Mesendoderm (in vitro differentiated cells): ENCODE measurements at regions not wholly inside any gene's neighbourhood (a gene's known extent, or its start where the extent isn't known, plus 50 kb on each side); places are given as distances from the start of the nearest gene placed in this dataset. TPM values are rescaled to one million over a fixed set of nuclear protein-coding genes. Genes with fewer than 3 reads are reported as not detected.

Experiments used
- DNase-seq: peaks from one replicate; pipeline ENCODE4 v3.0.0; 2013
- H2AK5ac ChIP-seq: 2 replicates; pipeline ENCODE4 v1.6.1; 2013; ENCODE audit warnings: low read length, inconsistent platforms
- H2BK120ac ChIP-seq: 2 replicates; pipeline ENCODE4 v1.6.1; 2013; ENCODE audit warnings: low read depth, mild to moderate bottlenecking, low read length, moderate library complexity, mixed read lengths
- H2BK15ac ChIP-seq: replicated peaks from 2 replicates; pipeline ENCODE4 v1.6.1; 2013; ENCODE audit warnings: low read depth, mild to moderate bottlenecking, moderate library complexity
- H2BK5ac ChIP-seq: 2 replicates; pipeline ENCODE4 v1.6.1; 2013; ENCODE audit warnings: low read length, inconsistent platforms
- H3K18ac ChIP-seq: 2 replicates; pipeline ENCODE4 v1.6.1; 2013; ENCODE audit warnings: mild to moderate bottlenecking, low read length, mixed read lengths
- H3K23ac ChIP-seq: one replicate; pipeline ENCODE4 v1.6.1; 2013; ENCODE audit warnings: low read length
- H3K27ac ChIP-seq: 2 replicates; pipeline ENCODE4 v1.5.1; 2013; ENCODE audit warnings: low read depth, mild to moderate bottlenecking, inconsistent platforms, low read length, moderate library complexity
- H3K27me3 ChIP-seq: 2 replicates; pipeline ENCODE4 v1.6.1; 2013; ENCODE audit warnings: low read length, control low read depth, mild to moderate bottlenecking, inconsistent platforms; ENCODE audit not compliant: insufficient read depth, poor library complexity
- H3K36me3 ChIP-seq: 2 replicates; pipeline ENCODE4 v1.6.1; 2013; ENCODE audit warnings: low read length, inconsistent platforms; ENCODE audit not compliant: control insufficient read depth, insufficient read depth
- H3K4ac ChIP-seq: one replicate; pipeline ENCODE4 v1.6.1; 2013; ENCODE audit warnings: low read depth, mild to moderate bottlenecking, low read length, moderate library complexity
- H3K4me1 ChIP-seq: 2 replicates; pipeline ENCODE4 v1.6.1; 2013; ENCODE audit warnings: low read depth, low read length, inconsistent platforms; ENCODE audit not compliant: control insufficient read depth
- H3K4me2 ChIP-seq: 2 replicates; pipeline ENCODE4 v1.6.1; 2013; ENCODE audit warnings: low read length
- H3K4me3 ChIP-seq: 2 replicates; pipeline ENCODE4 v1.5.1; 2013; ENCODE audit warnings: mild to moderate bottlenecking, low read length
- H3K56ac ChIP-seq: one replicate; pipeline ENCODE4 v1.6.1; 2013; ENCODE audit warnings: low read length
- H3K79me1 ChIP-seq: 2 replicates; pipeline ENCODE4 v1.6.1; 2013; ENCODE audit warnings: low read length, inconsistent platforms
- H3K79me2 ChIP-seq: 2 replicates; pipeline ENCODE4 v1.6.1; 2013; ENCODE audit warnings: mild to moderate bottlenecking, low read length; ENCODE audit not compliant: control insufficient read depth, insufficient read depth
- H3K9ac ChIP-seq: 2 replicates; pipeline ENCODE4 v1.6.1; 2013; ENCODE audit warnings: low read length, inconsistent platforms
- H4K5ac ChIP-seq: one replicate; pipeline ENCODE4 v1.6.1; 2013; ENCODE audit warnings: low read length
- H4K8ac ChIP-seq: one replicate; pipeline ENCODE4 v1.6.1; 2013; ENCODE audit warnings: low read depth, mild to moderate bottlenecking, control low read depth, low read length, moderate library complexity
- WGBS: extraction: QIAGEN DNeasy Blood & Tissue Kit; methylation state at CpG from one replicate; pipeline ENCODE4 v1.1.7; 2013; ENCODE audit warnings: low lambda C conversion rate, missing lambda C conversion rate; ENCODE audit not compliant: insufficient coverage; ENCODE audit errors: extremely low coverage; 5-methylcytosine and 5-hydroxymethylcytosine counted together
- small RNA-seq: library from polyadenylated mRNA; stranded (forward); fragments of <200 nt; extraction: miRNeasy Mini kit (QIAGEN cat#:217004); gene quantifications from one replicate; pipeline ENCODE3, GENCODE V24; 2013; ENCODE audit not compliant: insufficient read depth

- Histone ChIP-seq H2BK5ac (no peak overlapping the region), H3K4me2 (no peak overlapping the region), H3K23ac (no peak overlapping the region), H4K8ac (no peak overlapping the region), H3K4me3 (no peak overlapping the region), H4K5ac (no peak overlapping the region), H2BK120ac (no peak overlapping the region), H3K79me1 (no peaks in the 10 kb centered on the region), H3K18ac (no peak overlapping the region), H2BK15ac (no peak overlapping the region), H3K36me3 (no peaks in the 10 kb centered on the region), H3K4ac (no peak overlapping the region), H3K79me2 (no peaks in the 10 kb centered on the region), H3K56ac (no peak overlapping the region), H3K4me1 (peaks cover 2% of the 10 kb centered on the region), H2AK5ac (no peak overlapping the region), H3K9ac (no peak overlapping the region), H3K27ac (no peak overlapping the region), H3K27me3 (no peaks in the 10 kb centered on the region)
- no CpG with 5 or more reads among the region's 1 CpG for WGBS
- DNase-seq: no peak
Observed at GRCh38 chr9:107540164-107540561, 50.6 kb upstream of the KLF4 start.

- no peak overlapping the region for H4K5ac ChIP-seq
- no peak overlapping the region for H3K4me3 ChIP-seq
- H4K8ac ChIP-seq: no peak overlapping the region
- H2BK120ac ChIP-seq: no peak overlapping the region
- no peak overlapping the region for H2AK5ac ChIP-seq
- H3K23ac ChIP-seq: no peak overlapping the region
- no peak overlapping the region for H2BK5ac ChIP-seq
- H3K56ac ChIP-seq: no peak overlapping the region
- peaks cover 2% of the 10 kb centered on the region for H3K4me1 ChIP-seq
- H3K27ac ChIP-seq: no peak overlapping the region
- DNase-seq: peak; percentile 74
- H3K79me2 ChIP-seq: no peaks in the 10 kb centered on the region
- H3K79me1 ChIP-seq: no peaks in the 10 kb centered on the region
- H3K18ac ChIP-seq: peak overlapping the region; percentile 39
- WGBS: no CpG with 5 or more reads among the region's 10 CpGs
- no peaks in the 10 kb centered on the region for H3K27me3 ChIP-seq
- H2BK15ac ChIP-seq: no peak overlapping the region
- no peak overlapping the region for H3K9ac ChIP-seq
- H3K36me3 ChIP-seq: no peaks in the 10 kb centered on the region
- no peak overlapping the region for H3K4ac ChIP-seq
- H3K4me2 ChIP-seq: no peak overlapping the region
Observed at GRCh38 chr9:107539427-107540163, 50.0 kb upstream of the KLF4 start.

Small RNA genes lying in the stretch of these regions (small RNA-seq; reads per million reads assigned to genes)
- gene RN7SL659P (not detected), gene RNA5SP293 (not detected), gene RNU6-1064P (not detected), gene RNU6-996P (not detected)
